ENCODE measurements at regions not wholly inside any gene's neighbourhood (a gene's known extent, or its start where the extent isn't known, plus 50 kb on each side); places are given as distances from the start of the nearest gene placed in this dataset.

GRCh38 chr4:27239641-27240040 is 379.0 kb downstream of the STIM2 start:
- TF ChIP-seq CTCF (conservative IDR thresholded peaks at IDR 0.05), result no peak
- TF ChIP-seq EZH2 (IDR thresholded peaks at IDR 0.05; ENCODE audit: low read depth), result no peak
